ENCODE measurements at regions not wholly inside any gene's neighbourhood (a gene's known extent, or its start where the extent isn't known, plus 50 kb on each side); places are given as distances from the start of the nearest gene placed in this dataset.
"Not testable (repeated sequence)": the region's sequence is repeated elsewhere in the genome, so short reads cannot be mapped to it uniquely, and the experiment has no call there.

DNA sequence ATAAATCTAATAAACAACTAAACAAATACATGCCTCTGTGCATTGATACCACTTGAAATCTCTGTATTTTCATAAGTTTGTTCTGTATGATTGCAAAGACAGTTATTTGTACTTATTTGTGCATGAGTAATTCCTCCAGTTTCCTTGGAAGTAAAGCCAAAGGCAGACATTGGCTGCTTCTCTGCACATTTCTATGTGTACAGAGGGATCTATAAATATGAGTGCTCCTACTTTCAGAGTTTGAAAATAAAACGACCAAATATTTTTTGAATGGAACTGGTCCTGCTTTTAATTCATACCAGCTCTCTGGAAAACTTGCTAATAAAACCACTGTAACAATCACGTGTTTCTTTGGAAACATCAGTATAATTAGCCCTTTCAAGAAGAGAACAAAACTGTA, 306.5 kb downstream of the MAN2A1 start:
- intact Hi-C loops (cut with DNase I): no loop called here

GRCh38 chr5:109997161-109997560, 307.4 kb downstream of the MAN2A1 start:
- DNase-seq (no peak), ATAC-seq (no peak)
- Histone ChIP-seq H3K4me3 (no peak overlapping the region), H3K27me3 (ENCODE audit: low read depth) (no peaks in the 10 kb centered on the region), H3K27ac (no peak overlapping the region), H3K9me3 (no peaks in the 10 kb centered on the region), H3K36me3 (no peaks in the 10 kb centered on the region), H3K4me1 (peaks cover 3% of the 10 kb centered on the region)
- intact Hi-C loops (cut with DNase I): no loop called here
- TF ChIP-seq, protein P1, sequence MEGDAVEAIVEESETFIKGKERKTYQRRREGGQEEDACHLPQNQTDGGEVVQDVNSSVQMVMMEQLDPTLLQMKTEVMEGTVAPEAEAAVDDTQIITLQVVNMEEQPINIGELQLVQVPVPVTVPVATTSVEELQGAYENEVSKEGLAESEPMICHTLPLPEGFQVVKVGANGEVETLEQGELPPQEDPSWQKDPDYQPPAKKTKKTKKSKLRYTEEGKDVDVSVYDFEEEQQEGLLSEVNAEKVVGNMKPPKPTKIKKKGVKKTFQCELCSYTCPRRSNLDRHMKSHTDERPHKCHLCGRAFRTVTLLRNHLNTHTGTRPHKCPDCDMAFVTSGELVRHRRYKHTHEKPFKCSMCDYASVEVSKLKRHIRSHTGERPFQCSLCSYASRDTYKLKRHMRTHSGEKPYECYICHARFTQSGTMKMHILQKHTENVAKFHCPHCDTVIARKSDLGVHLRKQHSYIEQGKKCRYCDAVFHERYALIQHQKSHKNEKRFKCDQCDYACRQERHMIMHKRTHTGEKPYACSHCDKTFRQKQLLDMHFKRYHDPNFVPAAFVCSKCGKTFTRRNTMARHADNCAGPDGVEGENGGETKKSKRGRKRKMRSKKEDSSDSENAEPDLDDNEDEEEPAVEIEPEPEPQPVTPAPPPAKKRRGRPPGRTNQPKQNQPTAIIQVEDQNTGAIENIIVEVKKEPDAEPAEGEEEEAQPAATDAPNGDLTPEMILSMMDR (IDR thresholded peaks at IDR 0.05): no peak

More for the DNA sequence above, 306.5 kb downstream of the MAN2A1 start:
- peaks cover 3% of the 10 kb centered on the region for H3K4me1 ChIP-seq
- H3K9me3 ChIP-seq: no peaks in the 10 kb centered on the region
- no peak overlapping the region for H3K27ac ChIP-seq
- no peak overlapping the region for H3K4me3 ChIP-seq
- TF ChIP-seq, protein P1 (IDR thresholded peaks at IDR 0.05): no peak
- H3K36me3 ChIP-seq: no peaks in the 10 kb centered on the region
- no peaks in the 10 kb centered on the region for H3K27me3 ChIP-seq (ENCODE audit: low read depth)
- ATAC-seq (no peak), DNase-seq (no peak)

- Histone ChIP-seq H3K36me3 (no peaks in the 10 kb centered on the region), H3K27me3 (ENCODE audit: low read depth) (no peaks in the 10 kb centered on the region), H3K4me1 (peaks cover 3% of the 10 kb centered on the region), H3K4me3 (no peak overlapping the region), H3K27ac (no peak overlapping the region), H3K9me3 (no peaks in the 10 kb centered on the region)
- TF ChIP-seq, protein P1 (IDR thresholded peaks at IDR 0.05): no peak
- intact Hi-C loops (cut with DNase I): no loop called here
- ATAC-seq: no peak
- DNase-seq: no peak
These were observed 308.5 kb downstream of the MAN2A1 start for GRCh38 chr5:109998208-109998607.

DNA sequence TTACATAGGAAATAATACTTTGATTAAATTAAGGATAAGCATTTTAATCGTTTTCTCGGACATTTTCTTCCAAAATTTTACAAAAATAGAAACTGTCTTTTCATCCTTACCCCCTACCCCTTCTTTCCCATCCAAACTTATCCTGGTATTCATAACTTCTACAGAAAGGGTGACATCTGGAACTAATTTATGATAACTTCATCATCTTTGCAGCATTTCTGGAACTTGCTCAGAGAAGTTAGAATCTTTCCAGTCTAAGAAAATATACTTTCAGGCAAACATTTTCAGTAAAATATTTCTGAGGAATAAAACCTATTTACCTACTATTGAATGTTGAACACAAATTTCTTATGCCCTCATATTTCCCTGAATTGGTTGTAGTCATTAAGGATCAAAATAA, 309.0 kb downstream of the MAN2A1 start:
- Histone ChIP-seq H3K27me3 (ENCODE audit: low read depth) (no peaks in the 10 kb centered on the region), H3K9me3 (no peaks in the 10 kb centered on the region), H3K4me1 (peaks cover 3% of the 10 kb centered on the region), H3K27ac (no peak overlapping the region), H3K36me3 (no peaks in the 10 kb centered on the region), H3K4me3 (no peak overlapping the region)
- intact Hi-C loops (cut with DNase I): no loop called here
- TF ChIP-seq, protein P1 (IDR thresholded peaks at IDR 0.05): no peak
- DNase-seq (no peak), ATAC-seq (no peak)

GRCh38 chr5:110001648-110002047, 311.9 kb downstream of the MAN2A1 start:
- Histone ChIP-seq H3K4me1 (peaks cover 3% of the 10 kb centered on the region), H3K27ac (no peak overlapping the region), H3K27me3 (ENCODE audit: low read depth) (no peaks in the 10 kb centered on the region), H3K9me3 (no peaks in the 10 kb centered on the region), H3K4me3 (no peak overlapping the region), H3K36me3 (no peaks in the 10 kb centered on the region)
- intact Hi-C loops (cut with DNase I): no loop called here
- no peak for ATAC-seq
- TF ChIP-seq, protein P1 (IDR thresholded peaks at IDR 0.05): no peak
- DNase-seq: no peak

DNA sequence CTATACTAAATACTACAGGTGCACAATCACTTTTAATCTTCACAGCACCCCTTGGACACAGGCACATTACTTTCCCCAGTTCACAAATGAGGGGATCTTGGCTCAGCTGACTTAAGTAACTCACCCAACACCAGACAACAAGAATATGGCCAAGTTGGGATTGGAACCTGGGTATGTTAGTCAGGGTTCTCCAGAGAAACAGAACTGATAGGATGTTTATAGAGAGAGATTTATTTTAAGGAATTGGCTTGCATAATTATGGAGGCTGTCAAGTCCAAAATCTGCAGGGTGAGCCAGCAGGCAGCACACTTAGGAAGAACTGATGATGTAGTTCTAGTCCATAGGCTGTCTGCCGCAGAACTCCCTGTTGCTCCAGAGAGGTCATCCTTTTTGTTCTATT, 312.9 kb downstream of the MAN2A1 start:
- Histone ChIP-seq H3K4me1 (peaks cover 3% of the 10 kb centered on the region), H3K9me3 (no peaks in the 10 kb centered on the region), H3K27ac (no peak overlapping the region), H3K27me3 (ENCODE audit: low read depth) (no peaks in the 10 kb centered on the region), H3K4me3 (no peak overlapping the region), H3K36me3 (no peaks in the 10 kb centered on the region)
- no peak for ATAC-seq
- no peak for DNase-seq
- intact Hi-C loops (cut with DNase I): no loop called here
- TF ChIP-seq, protein P1 (IDR thresholded peaks at IDR 0.05): no peak

GRCh38 chr5:110005907-110006562, 316.3 kb downstream of the MAN2A1 start:
- H3K36me3 ChIP-seq; H3K27me3 ChIP-seq (ENCODE audit: low read depth); DNase-seq; H3K4me1 ChIP-seq; H3K27ac ChIP-seq; H3K9me3 ChIP-seq; ATAC-seq; H3K4me3 ChIP-seq; intact Hi-C loops (cut with DNase I): not testable (repeated sequence)

Data from lower lobe of right lung (tissue), 2 donors.